Upper lobe of left lung (tissue), 4 donors: ENCODE measurements at regions not wholly inside any gene's neighbourhood (a gene's known extent, or its start where the extent isn't known, plus 50 kb on each side); places are given as distances from the start of the nearest gene placed in this dataset.

Experiments used
- EP300 ChIP-seq, 4 donors: sonication (generic); formaldehyde crosslinking; IDR thresholded peaks; one replicate each; pipeline ENCODE4 v1.5.1; 2017; ENCODE audit warnings: antibody characterized with exemption in 4 of 4, control low read depth in 2 of 4
- POLR2A ChIP-seq, 4 donors: fragments of 450-650 bp; IDR thresholded peaks; one replicate each; pipeline ENCODE4 v1.5.1; 2016 to 2017; ENCODE audit warnings: antibody characterized with exemption in 4 of 4, mild to moderate bottlenecking in 2 of 4
- POLR2AphosphoS5 ChIP-seq, 2 donors: sonication (generic); formaldehyde crosslinking; IDR thresholded peaks; one replicate each; pipeline ENCODE4 v1.5.1; 2017; ENCODE audit warnings: antibody characterized with exemption in 2 of 2
- TF ChIP-seq, protein P1 (sequence below), 6 experiments: fragments of 450-650 bp in 4 of 6; fragments of 200-600 bp in 2 of 6; sonication (generic) in 2 of 6; IDR thresholded peaks; one replicate each; pipeline ENCODE4 v1.5.1; 2016 to 2019; ENCODE audit warnings: antibody characterized with exemption in 6 of 6

DNA sequence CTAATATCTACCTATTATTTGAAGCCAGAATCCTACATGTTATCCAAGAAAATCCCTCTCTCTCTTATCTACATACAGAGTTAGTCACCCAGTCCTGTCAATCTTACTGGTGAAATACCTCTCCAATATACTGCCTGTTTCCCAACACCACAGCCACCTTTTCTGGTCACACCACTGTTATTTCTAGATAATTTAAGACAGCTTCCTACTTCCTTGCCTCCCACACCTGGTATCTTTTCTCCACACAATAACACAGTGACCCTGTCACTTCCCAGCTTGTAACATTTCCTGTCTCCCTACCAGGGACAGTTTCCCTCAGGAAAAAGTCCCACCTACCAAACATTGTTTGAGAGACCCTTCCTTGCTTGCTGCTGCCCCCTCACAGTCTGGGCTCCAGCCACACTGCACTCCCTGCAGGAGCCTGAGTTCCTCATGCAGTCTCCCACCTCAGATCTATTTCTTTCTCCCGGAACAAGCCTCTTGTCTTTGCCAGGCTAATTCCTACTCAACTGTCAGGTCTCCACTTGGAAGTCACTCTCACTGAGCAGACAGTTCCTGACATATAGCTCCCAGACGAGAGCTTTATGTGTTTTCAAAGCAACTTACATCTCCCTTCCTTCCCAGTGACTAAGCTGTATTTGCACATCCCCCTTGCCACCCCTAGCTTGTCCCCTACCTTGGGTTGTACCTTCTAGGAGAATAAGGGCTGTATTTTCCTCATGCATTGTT, 73.6 kb upstream of the QRFPR start:
- TF ChIP-seq POLR2A (IDR thresholded peaks at IDR 0.05) = no peak
- TF ChIP-seq, protein P1, sequence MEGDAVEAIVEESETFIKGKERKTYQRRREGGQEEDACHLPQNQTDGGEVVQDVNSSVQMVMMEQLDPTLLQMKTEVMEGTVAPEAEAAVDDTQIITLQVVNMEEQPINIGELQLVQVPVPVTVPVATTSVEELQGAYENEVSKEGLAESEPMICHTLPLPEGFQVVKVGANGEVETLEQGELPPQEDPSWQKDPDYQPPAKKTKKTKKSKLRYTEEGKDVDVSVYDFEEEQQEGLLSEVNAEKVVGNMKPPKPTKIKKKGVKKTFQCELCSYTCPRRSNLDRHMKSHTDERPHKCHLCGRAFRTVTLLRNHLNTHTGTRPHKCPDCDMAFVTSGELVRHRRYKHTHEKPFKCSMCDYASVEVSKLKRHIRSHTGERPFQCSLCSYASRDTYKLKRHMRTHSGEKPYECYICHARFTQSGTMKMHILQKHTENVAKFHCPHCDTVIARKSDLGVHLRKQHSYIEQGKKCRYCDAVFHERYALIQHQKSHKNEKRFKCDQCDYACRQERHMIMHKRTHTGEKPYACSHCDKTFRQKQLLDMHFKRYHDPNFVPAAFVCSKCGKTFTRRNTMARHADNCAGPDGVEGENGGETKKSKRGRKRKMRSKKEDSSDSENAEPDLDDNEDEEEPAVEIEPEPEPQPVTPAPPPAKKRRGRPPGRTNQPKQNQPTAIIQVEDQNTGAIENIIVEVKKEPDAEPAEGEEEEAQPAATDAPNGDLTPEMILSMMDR (IDR thresholded peaks at IDR 0.05) = no peak
- TF ChIP-seq POLR2AphosphoS5 (IDR thresholded peaks at IDR 0.05) = no peak
- no peak for TF ChIP-seq EP300 (IDR thresholded peaks at IDR 0.05)
